NB4 (cell line): ENCODE measurements at regions not wholly inside any gene's neighbourhood (a gene's known extent, or its start where the extent isn't known, plus 50 kb on each side); places are given as distances from the start of the nearest gene placed in this dataset.

Experiments
- CTCF ChIP-seq: IDR thresholded peaks from one replicate; pipeline ENCODE4 v1.5.1; 2012; ENCODE audit warnings: low read depth, low read length
- MAX ChIP-seq: IDR thresholded peaks from 2 replicates; pipeline ENCODE4 v1.6.1; 2011; ENCODE audit warnings: low read depth, low read length
- MYC ChIP-seq: IDR thresholded peaks from 2 replicates; pipeline ENCODE4 v1.6.1; 2011; ENCODE audit warnings: low read depth, low read length
- POLR2A ChIP-seq: IDR thresholded peaks from 2 replicates; pipeline ENCODE4 v1.6.1; 2011; ENCODE audit warnings: mild to moderate bottlenecking; ENCODE audit not compliant: insufficient read length; ENCODE audit errors: extremely low read depth

GRCh38 chrX:10393899-10394298 is 226.5 kb downstream of the MID1 start:
- no peak for TF ChIP-seq CTCF
- no peak for TF ChIP-seq POLR2A
- TF ChIP-seq MYC: no peak
- no peak for TF ChIP-seq MAX
